HG02884 (cell line): ENCODE measurements at regions not wholly inside any gene's neighbourhood (a gene's known extent, or its start where the extent isn't known, plus 50 kb on each side); places are given as distances from the start of the nearest gene placed in this dataset.
"Not testable (repeated sequence)": the region's sequence is repeated elsewhere in the genome, so short reads cannot be mapped to it uniquely, and the experiment has no call there.

Experiments
- ATAC-seq: cut with Tn5 transposase; IDR thresholded peaks from one replicate; pipeline ENCODE4 v1.9.1; 2021; ENCODE audit warnings: mild to moderate bottlenecking, moderate library complexity; ENCODE audit not compliant: unreplicated experiment

- no peak for ATAC-seq
Observed at GRCh38 chr5:103891151-103891550, 328.6 kb upstream of the NUDT12 start.

- ATAC-seq: no peak
Observed at GRCh38 chr5:103890313-103890712, 327.7 kb upstream of the NUDT12 start.

GRCh38 chr5:103889500-103890209 lies 327.1 kb upstream of the NUDT12 start:
- ATAC-seq: no peak

- no peak for ATAC-seq
Observed at GRCh38 chr5:103886826-103887225, 324.2 kb upstream of the NUDT12 start.

- ATAC-seq: no peak
Observed at GRCh38 chr5:103883143-103883542, 320.6 kb upstream of the NUDT12 start.

- ATAC-seq: no peak
Observed at GRCh38 chr5:103881560-103881959, 319.0 kb upstream of the NUDT12 start.

- ATAC-seq: no peak
Observed at GRCh38 chr5:103867857-103868598, 305.4 kb upstream of the NUDT12 start.

GRCh38 chr5:103866169-103866568 lies 303.6 kb upstream of the NUDT12 start:
- ATAC-seq: no peak

GRCh38 chr5:103862398-103862797 lies 299.8 kb upstream of the NUDT12 start:
- no peak for ATAC-seq

- ATAC-seq: no peak
Observed at GRCh38 chr5:103860327-103860726, 297.7 kb upstream of the NUDT12 start.

- ATAC-seq: not testable (repeated sequence)
Observed at GRCh38 chr5:103858367-103858766, 295.8 kb upstream of the NUDT12 start.

GRCh38 chr5:103851091-103851490 lies 288.5 kb upstream of the NUDT12 start:
- no peak for ATAC-seq

GRCh38 chr5:103849934-103850333 lies 287.3 kb upstream of the NUDT12 start:
- ATAC-seq: peak; percentile 57

- ATAC-seq: no peak
Observed at GRCh38 chr5:103847060-103847459, 284.5 kb upstream of the NUDT12 start.

GRCh38 chr5:103842936-103843335 lies 280.3 kb upstream of the NUDT12 start:
- ATAC-seq: no peak

GRCh38 chr5:103840600-103840999 lies 278.0 kb upstream of the NUDT12 start:
- ATAC-seq: no peak

- no peak for ATAC-seq
Observed at GRCh38 chr5:103834216-103834615, 271.6 kb upstream of the NUDT12 start.

- no peak for ATAC-seq
Observed at GRCh38 chr5:103829585-103829984, 267.0 kb upstream of the NUDT12 start.

- ATAC-seq: no peak
Observed at GRCh38 chr5:103827976-103828375, 265.4 kb upstream of the NUDT12 start.

GRCh38 chr5:103821361-103821760 lies 258.8 kb upstream of the NUDT12 start:
- ATAC-seq: no peak

- ATAC-seq: peak; percentile 90
Observed at GRCh38 chr5:103808464-103809106, 246.0 kb upstream of the NUDT12 start.

- no peak for ATAC-seq
Observed at GRCh38 chr5:103804711-103805110, 242.1 kb upstream of the NUDT12 start.
